PC-3 (cell line): ENCODE measurements at regions not wholly inside any gene's neighbourhood (a gene's known extent, or its start where the extent isn't known, plus 50 kb on each side); places are given as distances from the start of the nearest gene placed in this dataset.

Experiments used
- EZH2 ChIP-seq: fragments of 300-600 bp; sonication (generic); IDR thresholded peaks from one replicate; pipeline ENCODE4 v1.6.1; 2017; ENCODE audit warnings: antibody characterized with exemption, mild to moderate bottlenecking, low read length; ENCODE audit not compliant: unreplicated experiment
- EZH2phosphoT487 ChIP-seq: fragments of 300-600 bp; sonication (generic); IDR thresholded peaks from 2 replicates; pipeline ENCODE4 v1.6.1; 2018; ENCODE audit warnings: mild to moderate bottlenecking, antibody characterized with exemption, low read length, borderline replicate concordance
- TF ChIP-seq, protein P1 (sequence below): fragments of 300-600 bp; sonication (generic); conservative IDR thresholded peaks from 2 replicates; pipeline ENCODE4 v1.5.1; 2017; ENCODE audit warnings: antibody characterized with exemption, low read depth, mild to moderate bottlenecking, low read length

DNA sequence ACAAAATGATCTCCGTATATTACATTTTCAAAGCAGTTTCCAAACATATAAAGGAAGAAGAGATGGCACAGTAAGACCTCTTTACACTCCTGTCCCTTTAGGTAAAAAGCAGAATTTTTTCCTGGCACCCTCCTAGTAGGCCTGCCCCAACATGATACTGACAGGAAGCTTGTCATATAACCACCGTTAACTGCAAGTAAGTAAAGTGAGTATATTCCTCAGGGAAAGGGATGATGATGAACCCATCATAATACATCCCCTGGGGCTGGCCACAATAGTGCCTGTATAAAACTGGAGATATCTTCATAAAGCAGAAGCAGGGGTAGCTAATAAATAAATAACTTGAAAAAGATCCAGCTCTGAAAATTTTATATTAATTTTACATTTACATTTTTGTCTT lies 893.0 kb downstream of the DIPK2A start:
- TF ChIP-seq EZH2: no peak
- TF ChIP-seq, protein P1, sequence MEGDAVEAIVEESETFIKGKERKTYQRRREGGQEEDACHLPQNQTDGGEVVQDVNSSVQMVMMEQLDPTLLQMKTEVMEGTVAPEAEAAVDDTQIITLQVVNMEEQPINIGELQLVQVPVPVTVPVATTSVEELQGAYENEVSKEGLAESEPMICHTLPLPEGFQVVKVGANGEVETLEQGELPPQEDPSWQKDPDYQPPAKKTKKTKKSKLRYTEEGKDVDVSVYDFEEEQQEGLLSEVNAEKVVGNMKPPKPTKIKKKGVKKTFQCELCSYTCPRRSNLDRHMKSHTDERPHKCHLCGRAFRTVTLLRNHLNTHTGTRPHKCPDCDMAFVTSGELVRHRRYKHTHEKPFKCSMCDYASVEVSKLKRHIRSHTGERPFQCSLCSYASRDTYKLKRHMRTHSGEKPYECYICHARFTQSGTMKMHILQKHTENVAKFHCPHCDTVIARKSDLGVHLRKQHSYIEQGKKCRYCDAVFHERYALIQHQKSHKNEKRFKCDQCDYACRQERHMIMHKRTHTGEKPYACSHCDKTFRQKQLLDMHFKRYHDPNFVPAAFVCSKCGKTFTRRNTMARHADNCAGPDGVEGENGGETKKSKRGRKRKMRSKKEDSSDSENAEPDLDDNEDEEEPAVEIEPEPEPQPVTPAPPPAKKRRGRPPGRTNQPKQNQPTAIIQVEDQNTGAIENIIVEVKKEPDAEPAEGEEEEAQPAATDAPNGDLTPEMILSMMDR: no peak
- TF ChIP-seq EZH2phosphoT487: no peak
